Stimulated activated CD4-positive, alpha-beta T cell treated with anti-CD3 and anti-CD28 coated beads, Interleukin-12 subunit alpha, Interleukin-12 subunit beta, amount 100 ng/mL, for 24 hours (primary cell): ENCODE measurements at regions not wholly inside any gene's neighbourhood (a gene's known extent, or its start where the extent isn't known, plus 50 kb on each side); places are given as distances from the start of the nearest gene placed in this dataset.
"Not testable (repeated sequence)": the region's sequence is repeated elsewhere in the genome, so short reads cannot be mapped to it uniquely, and the experiment has no call there.

ENCODE experiments used
- DNase-seq, 2 experiments: peaks; one replicate each; pipeline ENCODE4 v3.0.0-alpha.2; 2020; ENCODE audit warnings: low read depth in 2 of 2

GRCh38 chr7:69187824-69188333 is 410.4 kb upstream of the AUTS2 start:
- no peak for DNase-seq

GRCh38 chr7:69189406-69189805 is 408.9 kb upstream of the AUTS2 start:
- DNase-seq = no peak

GRCh38 chr7:69190025-69190424 is 408.2 kb upstream of the AUTS2 start:
- DNase-seq = no peak

GRCh38 chr7:69190763-69191162 is 407.5 kb upstream of the AUTS2 start:
- DNase-seq = no peak

GRCh38 chr7:69192134-69192533 is 406.1 kb upstream of the AUTS2 start:
- no peak for DNase-seq

- DNase-seq = no peak
Observed at GRCh38 chr7:69193061-69193460, 405.2 kb upstream of the AUTS2 start.

- DNase-seq = no peak
Observed at GRCh38 chr7:69196593-69196992, 401.7 kb upstream of the AUTS2 start.

GRCh38 chr7:69198250-69198649 is 400.0 kb upstream of the AUTS2 start:
- DNase-seq = no peak

GRCh38 chr7:69199041-69199440 is 399.2 kb upstream of the AUTS2 start:
- DNase-seq = no peak

GRCh38 chr7:69199661-69200060 is 398.6 kb upstream of the AUTS2 start:
- DNase-seq = no peak

GRCh38 chr7:69203871-69204270 is 394.4 kb upstream of the AUTS2 start:
- DNase-seq = no peak

- no peak for DNase-seq
Observed at GRCh38 chr7:69204943-69205342, 393.3 kb upstream of the AUTS2 start.

- no peak for DNase-seq
Observed at GRCh38 chr7:69205581-69205980, 392.7 kb upstream of the AUTS2 start.

GRCh38 chr7:69208276-69208675 is 390.0 kb upstream of the AUTS2 start:
- DNase-seq = no peak

GRCh38 chr7:69208848-69209247 is 389.4 kb upstream of the AUTS2 start:
- no peak for DNase-seq

GRCh38 chr7:69211336-69211735 is 386.9 kb upstream of the AUTS2 start:
- no peak for DNase-seq

GRCh38 chr7:69211739-69212138 is 386.5 kb upstream of the AUTS2 start:
- DNase-seq = no peak

- no peak for DNase-seq
Observed at GRCh38 chr7:69213878-69214277, 384.4 kb upstream of the AUTS2 start.

GRCh38 chr7:69215516-69215915 is 382.8 kb upstream of the AUTS2 start:
- DNase-seq = not testable (repeated sequence)

GRCh38 chr7:69217516-69218350 is 380.5 kb upstream of the AUTS2 start:
- DNase-seq = no peak

- DNase-seq = no peak
Observed at GRCh38 chr7:69218576-69218975, 379.7 kb upstream of the AUTS2 start.

- DNase-seq = no peak
Observed at GRCh38 chr7:69219381-69219780, 378.9 kb upstream of the AUTS2 start.

- DNase-seq = no peak
Observed at GRCh38 chr7:69225259-69225943, 372.9 kb upstream of the AUTS2 start.
